H9 (cell line): ENCODE measurements at regions not wholly inside any gene's neighbourhood (a gene's known extent, or its start where the extent isn't known, plus 50 kb on each side); places are given as distances from the start of the nearest gene placed in this dataset.

ENCODE experiments used
- DNase-seq: peaks from one replicate; pipeline ENCODE4 v3.0.0-alpha.2; 2017
- H2AFZ ChIP-seq: one replicate; pipeline ENCODE4 v1.6.1; 2013; ENCODE audit warnings: mild to moderate bottlenecking, low read length, control low read depth, moderate library complexity
- H2AK5ac ChIP-seq: 2 replicates; pipeline ENCODE4 v1.6.1; 2013; ENCODE audit warnings: low read length, control low read depth, mixed read lengths; ENCODE audit not compliant: insufficient read length
- H2BK120ac ChIP-seq: one replicate; pipeline ENCODE4 v1.6.1; 2013; ENCODE audit warnings: low read depth, mild to moderate bottlenecking, low read length, control low read depth, inconsistent platforms; ENCODE audit not compliant: poor library complexity, severe bottlenecking
- H2BK12ac ChIP-seq: 2 replicates; pipeline ENCODE4 v1.6.1; 2013; ENCODE audit warnings: low read length, control low read depth, mixed read lengths, low read depth; ENCODE audit not compliant: insufficient read length
- H2BK15ac ChIP-seq: 2 replicates; pipeline ENCODE4 v1.6.1; 2013; ENCODE audit warnings: low read depth, low read length, control low read depth
- H2BK20ac ChIP-seq: one replicate; pipeline ENCODE4 v1.6.1; 2013; ENCODE audit warnings: low read depth, mild to moderate bottlenecking, low read length, control low read depth, inconsistent platforms; ENCODE audit not compliant: poor library complexity, severe bottlenecking
- H2BK5ac ChIP-seq: 2 replicates; pipeline ENCODE4 v1.6.1; 2013; ENCODE audit warnings: low read length, control low read depth, mixed read lengths; ENCODE audit not compliant: insufficient read length
- H3K14ac ChIP-seq: 2 replicates; pipeline ENCODE4 v1.6.1; 2013; ENCODE audit warnings: low read length, control low read depth; ENCODE audit not compliant: insufficient read depth
- H3K18ac ChIP-seq: 2 replicates; pipeline ENCODE4 v1.6.1; 2013; ENCODE audit warnings: low read depth, mild to moderate bottlenecking, mixed read lengths, low read length, control low read depth; ENCODE audit not compliant: insufficient read length
- H3K23ac ChIP-seq: 2 replicates; pipeline ENCODE4 v1.6.1; 2013; ENCODE audit warnings: low read length, control low read depth, mixed read lengths, low read depth; ENCODE audit not compliant: insufficient read length
- H3K23me2 ChIP-seq: 2 replicates; pipeline ENCODE4 v1.6.1; 2013; ENCODE audit warnings: low read depth, mild to moderate bottlenecking, mixed read lengths, low read length, control low read depth; ENCODE audit not compliant: insufficient read length, poor library complexity, severe bottlenecking
- H3K27ac ChIP-seq: 2 replicates; pipeline ENCODE4 v1.5.1; 2013; ENCODE audit warnings: low read length, control low read depth, mixed read lengths, low read depth; ENCODE audit not compliant: insufficient read length
- H3K27me3 ChIP-seq: 2 replicates; pipeline ENCODE4 v1.6.1; 2013; ENCODE audit warnings: low read length, control low read depth, inconsistent platforms; ENCODE audit not compliant: insufficient read depth
- H3K4ac ChIP-seq: 2 replicates; pipeline ENCODE4 v1.6.1; 2013; ENCODE audit warnings: low read depth, mild to moderate bottlenecking, control low read depth, inconsistent platforms, low read length, moderate library complexity
- H3K4me1 ChIP-seq: 2 replicates; pipeline ENCODE4 v1.6.1; 2013; ENCODE audit warnings: low read length, control low read depth, inconsistent platforms; ENCODE audit not compliant: insufficient read depth
- H3K4me2 ChIP-seq: 2 replicates; pipeline ENCODE4 v1.6.1; 2013; ENCODE audit warnings: low read length, control low read depth, mixed read lengths; ENCODE audit not compliant: insufficient read length, insufficient read depth
- H3K56ac ChIP-seq: 2 replicates; pipeline ENCODE4 v1.6.1; 2013; ENCODE audit warnings: low read depth, mild to moderate bottlenecking, mixed read lengths, low read length, control low read depth; ENCODE audit not compliant: insufficient read length
- H3K79me1 ChIP-seq: 2 replicates; pipeline ENCODE4 v1.6.1; 2013; ENCODE audit warnings: low read depth, mild to moderate bottlenecking, moderate library complexity, low read length, control low read depth, inconsistent platforms; ENCODE audit not compliant: insufficient read depth, poor library complexity, severe bottlenecking
- H3K79me2 ChIP-seq: 2 replicates; pipeline ENCODE4 v1.6.1; 2013; ENCODE audit warnings: low read length, control low read depth, inconsistent platforms; ENCODE audit not compliant: insufficient read depth
- H3K9ac ChIP-seq: 2 replicates; pipeline ENCODE4 v1.6.1; 2013; ENCODE audit warnings: low read length, control low read depth, mixed read lengths; ENCODE audit not compliant: insufficient read length; ENCODE audit errors: extremely low read depth
- H3K9me3 ChIP-seq: one replicate; pipeline ENCODE4 v1.6.1; 2013; ENCODE audit warnings: low read depth, low read length, inconsistent platforms; ENCODE audit not compliant: control insufficient read depth
- H3T11ph ChIP-seq: one replicate; pipeline ENCODE4 v1.6.1; 2013; ENCODE audit warnings: mild to moderate bottlenecking, low read length, control low read depth, inconsistent platforms
- H4K20me1 ChIP-seq: one replicate; pipeline ENCODE4 v1.6.1; 2013; ENCODE audit not compliant: control insufficient read depth, insufficient read length, insufficient read depth
- H4K5ac ChIP-seq: 2 replicates; pipeline ENCODE4 v1.6.1; 2013; ENCODE audit warnings: low read depth, mild to moderate bottlenecking, mixed read lengths, low read length, control low read depth; ENCODE audit not compliant: insufficient read length
- H4K8ac ChIP-seq: replicated peaks from 2 replicates; pipeline ENCODE4 v1.6.1; 2013; ENCODE audit warnings: low read length, control low read depth, mixed read lengths, low read depth; ENCODE audit not compliant: insufficient read length
- H4K91ac ChIP-seq: 2 replicates; pipeline ENCODE4 v1.6.1; 2013; ENCODE audit warnings: low read depth, mild to moderate bottlenecking, moderate library complexity, mixed read lengths, low read length, control low read depth; ENCODE audit not compliant: insufficient read length
- H3K27ac Mint-ChIP-seq, 3 experiments: 2 replicates in 2 of 3; 3 replicates in 1 of 3; pipeline ENCODE4 v1.8.0; 2020 to 2021; ENCODE audit warnings: mixed read lengths in 3 of 3, mild to moderate bottlenecking in 1 of 3, moderate library complexity in 1 of 3
- H3K27me3 Mint-ChIP-seq: 2 replicates; pipeline ENCODE4 v1.8.0; 2021; ENCODE audit warnings: low read depth, mild to moderate bottlenecking, moderate library complexity, mixed read lengths
- H3K36me3 Mint-ChIP-seq, 3 experiments: 2 replicates in 2 of 3; 3 replicates in 1 of 3; pipeline ENCODE4 v1.8.0; 2020 to 2021; ENCODE audit warnings: low read depth in 3 of 3, mixed read lengths in 3 of 3; ENCODE audit not compliant: insufficient read depth in 1 of 3
- H3K4me1 Mint-ChIP-seq, 2 experiments: 2 replicates each; pipeline ENCODE4 v1.8.0; 2020; ENCODE audit warnings: mixed read lengths in 2 of 2
- H3K4me3 Mint-ChIP-seq, 2 experiments: 2 replicates in 1 of 2; 3 replicates in 1 of 2; pipeline ENCODE4 v1.8.0; 2020 to 2021; ENCODE audit warnings: mild to moderate bottlenecking in 2 of 2, mixed read lengths in 2 of 2, moderate library complexity in 1 of 2
- H3K9me3 Mint-ChIP-seq, 2 experiments: 2 replicates in 1 of 2; 3 replicates in 1 of 2; pipeline ENCODE4 v1.8.0; 2020; ENCODE audit warnings: mild to moderate bottlenecking in 2 of 2, mixed read lengths in 2 of 2, moderate library complexity in 1 of 2
- CTCF ChIP-seq: fragments of 200-600 bp; sonication (generic); conservative IDR thresholded peaks from 3 replicates; pipeline ENCODE4 v1.8.0; 2021; ENCODE audit warnings: antibody characterized with exemption, mild to moderate bottlenecking
- WGBS: extraction: QIAGEN DNeasy Blood & Tissue Kit; methylation state at CpG from one replicate; pipeline ENCODE4 v1.1.7; 2013; ENCODE audit warnings: missing lambda C conversion rate, low lambda C conversion rate, mixed read lengths; ENCODE audit not compliant: insufficient read length; ENCODE audit errors: extremely low coverage; 5-methylcytosine and 5-hydroxymethylcytosine counted together

GRCh38 chrX:124224528-124224927, 107.9 kb upstream of the TEX13D start:
- no peak overlapping the region for H3K27ac Mint-ChIP-seq
- H3K23me2 ChIP-seq, result no peaks in the 10 kb centered on the region
- H3K4ac ChIP-seq, result no peak overlapping the region
- no peak overlapping the region for H2AFZ ChIP-seq
- no peak overlapping the region for H3K56ac ChIP-seq
- no peak overlapping the region for H2AK5ac ChIP-seq
- H3K14ac ChIP-seq, result no peak overlapping the region
- H3K9me3 ChIP-seq, result peaks cover 5% of the 10 kb centered on the region
- H3K18ac ChIP-seq, result no peak overlapping the region
- H3K4me1 Mint-ChIP-seq, result peaks cover 32 to 35% of the 10 kb centered on the region in 2 experiments
- H3K27ac ChIP-seq, result no peak overlapping the region
- no CpG with 5 or more reads among the region's 4 CpGs for WGBS
- H3K79me2 ChIP-seq, result no peaks in the 10 kb centered on the region
- H4K91ac ChIP-seq, result no peak overlapping the region
- no peak overlapping the region for H2BK15ac ChIP-seq
- H3T11ph ChIP-seq, result no peak overlapping the region
- H3K9me3 Mint-ChIP-seq, result peaks cover 3 to 6% of the 10 kb centered on the region in 2 experiments; a peak in 4 of 5 replicates
- peaks cover 35% of the 10 kb centered on the region for H3K27me3 Mint-ChIP-seq
- H3K36me3 Mint-ChIP-seq, result no peaks in the 10 kb centered on the region
- no peaks in the 10 kb centered on the region for H4K20me1 ChIP-seq
- H3K4me2 ChIP-seq, result no peak overlapping the region
- H2BK5ac ChIP-seq, result no peak overlapping the region
- H3K27me3 ChIP-seq, result no peaks in the 10 kb centered on the region
- H2BK12ac ChIP-seq, result no peak overlapping the region
- H3K4me1 ChIP-seq, result no peaks in the 10 kb centered on the region
- no peak for DNase-seq
- H3K79me1 ChIP-seq, result no peaks in the 10 kb centered on the region
- no peak overlapping the region for H3K23ac ChIP-seq
- no peak overlapping the region for H3K4me3 Mint-ChIP-seq
- no peak overlapping the region for H4K8ac ChIP-seq
- no peak overlapping the region for H2BK20ac ChIP-seq
- TF ChIP-seq CTCF, result no peak
- no peak overlapping the region for H4K5ac ChIP-seq
- no peak overlapping the region for H3K9ac ChIP-seq
- no peak overlapping the region for H2BK120ac ChIP-seq
